ENCODE measurements at regions not wholly inside any gene's neighbourhood (a gene's known extent, or its start where the extent isn't known, plus 50 kb on each side); places are given as distances from the start of the nearest gene placed in this dataset.

- DNase-seq: no peak
Observed at GRCh38 chr2:22483036-22483435, 901.9 kb upstream of the KLHL29 start.

DNA sequence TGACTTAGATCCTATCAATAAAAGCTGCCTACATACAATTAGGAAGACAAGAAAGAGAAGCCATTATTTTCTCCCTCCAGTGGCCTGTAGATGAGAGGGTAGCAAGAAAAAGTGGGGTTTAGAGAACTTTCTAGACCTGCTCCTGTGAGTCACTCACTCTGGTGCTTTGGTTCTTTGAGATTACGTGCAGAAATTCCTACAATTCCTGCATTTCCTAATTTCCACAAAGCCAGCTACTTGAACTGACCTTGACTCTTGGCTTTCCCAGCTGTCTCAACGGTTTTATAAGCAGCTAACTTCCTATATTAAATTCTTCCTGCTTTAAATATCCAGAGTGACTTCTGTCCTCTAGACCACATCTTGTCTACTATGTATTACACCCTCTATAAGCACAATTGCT lies 899.5 kb upstream of the KLHL29 start:
- no peak for DNase-seq

- DNase-seq: no peak
Observed at GRCh38 chr2:22486343-22486742, 898.6 kb upstream of the KLHL29 start.

DNA sequence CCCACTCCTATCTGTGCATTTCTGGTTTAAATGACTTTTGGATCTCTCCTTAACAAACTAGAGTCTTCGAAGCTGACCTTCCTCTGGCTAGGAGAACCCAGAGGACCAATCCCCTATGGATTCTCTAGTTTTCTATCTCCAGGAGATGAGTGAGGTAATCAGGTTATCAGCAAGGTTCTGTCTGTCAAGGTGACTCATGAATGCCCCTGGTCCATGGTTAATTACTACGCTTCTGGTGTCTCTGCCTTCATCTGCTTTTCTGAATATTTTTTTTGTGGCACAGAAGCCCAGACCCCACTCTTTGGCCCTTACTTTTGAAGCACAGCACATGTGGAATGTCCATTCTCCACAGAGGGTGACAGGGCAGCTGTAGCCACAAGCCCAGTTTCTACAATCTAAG lies 897.9 kb upstream of the KLHL29 start:
- no peak for DNase-seq

GRCh38 chr2:22487541-22487940 lies 897.4 kb upstream of the KLHL29 start:
- DNase-seq: no peak

- DNase-seq: no peak
Observed at GRCh38 chr2:22491442-22491841, 893.5 kb upstream of the KLHL29 start.

GRCh38 chr2:22494156-22494555 lies 890.8 kb upstream of the KLHL29 start:
- DNase-seq: no peak

- no peak for DNase-seq
Observed at GRCh38 chr2:22497064-22497463, 887.9 kb upstream of the KLHL29 start.

- no peak for DNase-seq
Observed at GRCh38 chr2:22497789-22498188, 887.2 kb upstream of the KLHL29 start.

- no peak for DNase-seq
Observed at GRCh38 chr2:22499082-22499839, 885.7 kb upstream of the KLHL29 start.

DNA sequence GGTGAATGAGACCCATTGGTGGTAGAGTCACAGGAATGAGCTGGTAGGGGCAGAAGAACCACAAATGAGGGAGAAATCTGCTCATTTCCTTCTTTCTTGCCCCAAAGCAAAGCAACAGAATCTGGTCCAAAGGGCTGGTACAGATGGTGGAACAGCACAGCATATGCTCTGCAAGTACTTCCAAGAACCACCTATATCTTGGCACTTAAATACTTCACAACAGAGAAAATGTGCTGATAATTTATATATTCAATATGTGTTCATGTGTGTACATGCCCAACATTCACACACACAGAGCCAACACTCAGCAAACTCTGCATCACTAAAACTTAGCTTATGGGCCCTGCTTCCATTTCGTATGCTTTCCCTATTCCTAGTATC lies 884.4 kb upstream of the KLHL29 start:
- no peak for DNase-seq

- no peak for DNase-seq
Observed at GRCh38 chr2:22501851-22502250, 883.1 kb upstream of the KLHL29 start.

- no peak for DNase-seq
Observed at GRCh38 chr2:22513563-22513962, 871.4 kb upstream of the KLHL29 start.

DNA sequence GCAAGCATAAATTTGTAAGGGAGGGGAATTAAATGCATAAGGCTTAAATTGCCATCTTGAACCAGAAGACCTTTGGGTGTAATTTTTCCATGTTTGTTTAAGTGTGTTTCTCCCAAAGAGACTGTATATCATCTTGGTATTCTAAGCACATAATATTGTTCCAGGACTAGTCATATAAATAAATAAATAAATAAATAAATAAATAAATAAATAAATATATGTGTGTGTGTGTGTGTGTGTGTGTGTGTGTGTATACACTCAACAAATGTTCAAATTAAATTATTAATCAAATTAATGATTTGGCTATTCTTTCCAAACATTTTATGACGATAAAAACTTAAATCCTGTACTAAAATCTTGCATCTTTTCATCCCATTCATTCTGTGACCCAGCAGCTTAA lies 867.8 kb upstream of the KLHL29 start:
- DNase-seq: no peak

GRCh38 chr2:22518641-22519040 lies 866.3 kb upstream of the KLHL29 start:
- DNase-seq: no peak

GRCh38 chr2:22520369-22521288 lies 864.4 kb upstream of the KLHL29 start:
- no peak for DNase-seq

- no peak for DNase-seq
Observed at GRCh38 chr2:22521620-22522019, 863.4 kb upstream of the KLHL29 start.

- peak in 1 of 2 donors; percentile 11 for DNase-seq
Observed at GRCh38 chr2:22525681-22526080, 859.3 kb upstream of the KLHL29 start.

DNA sequence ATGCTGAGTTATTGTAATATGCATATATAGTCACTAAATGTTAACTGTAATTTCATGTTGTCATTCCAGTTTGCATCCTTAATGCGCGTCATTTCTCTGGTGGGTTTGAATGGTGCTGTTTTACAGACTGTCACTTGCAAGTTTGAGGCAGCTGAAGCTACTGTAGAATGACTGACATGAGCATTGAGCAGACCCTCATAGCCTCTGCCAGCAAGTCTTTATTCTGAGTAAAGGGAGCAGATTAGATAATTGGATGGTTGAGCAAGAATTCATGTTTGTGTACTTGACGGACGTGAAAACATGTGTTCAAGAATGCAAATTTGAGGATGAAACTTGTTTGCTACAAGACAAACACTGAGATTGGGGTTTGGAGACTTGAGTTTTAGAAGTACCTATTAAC lies 854.8 kb upstream of the KLHL29 start:
- DNase-seq: no peak

DNA sequence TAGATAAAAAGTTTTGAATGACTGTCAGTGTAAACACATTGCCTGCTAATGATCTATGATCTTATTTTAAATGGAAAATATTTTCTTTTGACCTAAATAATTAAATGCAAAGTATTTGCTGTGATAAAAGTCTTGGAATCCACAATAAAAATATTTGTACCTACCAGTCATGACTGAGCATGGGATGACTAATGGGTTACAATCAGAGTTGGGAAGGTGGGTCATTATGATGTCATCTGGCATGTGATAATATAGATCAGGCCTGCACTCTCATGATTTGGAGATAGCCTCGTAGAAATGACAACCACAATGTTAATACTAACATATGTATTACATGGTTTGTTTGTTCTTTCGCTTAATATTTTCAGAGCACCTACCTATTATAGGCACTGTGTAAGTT lies 848.8 kb upstream of the KLHL29 start:
- DNase-seq: no peak

DNA sequence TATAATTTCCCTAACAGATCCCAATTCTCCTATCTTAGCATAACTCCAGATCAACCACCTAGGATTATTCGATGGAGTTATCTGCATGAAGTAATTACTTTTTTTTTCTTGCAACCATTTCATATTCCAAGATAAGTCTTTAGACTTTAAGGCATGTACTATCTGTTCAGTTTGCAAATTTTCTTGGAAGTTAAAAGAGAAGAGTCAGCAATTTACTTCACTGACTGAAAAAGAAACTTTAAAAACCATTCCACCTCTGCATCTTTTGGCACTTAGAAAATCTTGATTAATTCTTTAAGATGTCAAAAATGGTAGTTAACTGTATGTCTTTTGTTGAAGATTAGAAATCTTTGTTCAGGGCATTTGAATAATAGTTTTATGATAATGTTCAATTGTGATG lies 830.5 kb upstream of the KLHL29 start:
- DNase-seq: no peak

- DNase-seq: no peak
Observed at GRCh38 chr2:22557406-22557805, 827.6 kb upstream of the KLHL29 start.

DNA sequence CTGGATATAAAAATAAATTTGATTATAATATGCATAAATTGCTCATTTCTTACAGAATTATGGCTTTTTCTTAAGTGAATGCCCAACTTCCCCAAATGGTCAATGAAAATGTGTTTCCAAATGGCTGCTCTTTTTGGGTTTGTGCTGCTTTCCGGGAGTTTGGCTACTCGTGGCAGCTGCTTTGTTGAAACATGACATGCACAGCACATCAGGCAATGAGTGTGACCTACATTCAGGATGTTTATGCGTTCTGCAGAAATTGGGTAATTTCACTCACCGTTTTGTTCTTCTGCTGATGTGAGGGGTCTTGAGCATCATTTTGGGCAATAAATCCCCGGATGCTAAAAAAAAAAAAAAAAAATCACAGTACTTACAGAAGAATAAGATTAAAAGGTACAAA lies 825.0 kb upstream of the KLHL29 start:
- no peak for DNase-seq
